Kidney glomerular epithelial cell (primary cell): ENCODE measurements at regions not wholly inside any gene's neighbourhood (a gene's known extent, or its start where the extent isn't known, plus 50 kb on each side); places are given as distances from the start of the nearest gene placed in this dataset.
"Not testable (repeated sequence)": the region's sequence is repeated elsewhere in the genome, so short reads cannot be mapped to it uniquely, and the experiment has no call there.

Source experiments
- DNase-seq: peaks from one replicate; lab custom pipeline; 2025; lab: John Stamatoyannopoulos, UW

GRCh38 chr2:57598551-57598950 is 448.1 kb upstream of the VRK2 start:
- DNase-seq, result no peak

- no peak for DNase-seq
Observed at GRCh38 chr2:57602733-57603132, 443.9 kb upstream of the VRK2 start.

- no peak for DNase-seq
Observed at GRCh38 chr2:57614988-57615387, 431.6 kb upstream of the VRK2 start.

- no peak for DNase-seq
Observed at GRCh38 chr2:57615855-57616556, 430.6 kb upstream of the VRK2 start.

GRCh38 chr2:57617318-57617717 is 429.3 kb upstream of the VRK2 start:
- DNase-seq, result no peak

- DNase-seq, result no peak
Observed at GRCh38 chr2:57621122-57621663, 425.4 kb upstream of the VRK2 start.

GRCh38 chr2:57622009-57622408 is 424.6 kb upstream of the VRK2 start:
- no peak for DNase-seq

GRCh38 chr2:57656198-57656597 is 390.4 kb upstream of the VRK2 start:
- no peak for DNase-seq

GRCh38 chr2:57669570-57669969 is 377.0 kb upstream of the VRK2 start:
- DNase-seq, result no peak

GRCh38 chr2:57674025-57674424 is 372.6 kb upstream of the VRK2 start:
- no peak for DNase-seq

- DNase-seq, result no peak
Observed at GRCh38 chr2:57674743-57675142, 371.9 kb upstream of the VRK2 start.

- no peak for DNase-seq
Observed at GRCh38 chr2:57677296-57677695, 369.3 kb upstream of the VRK2 start.

- DNase-seq, result no peak
Observed at GRCh38 chr2:57681650-57682049, 365.0 kb upstream of the VRK2 start.

GRCh38 chr2:57685032-57685431 is 361.6 kb upstream of the VRK2 start:
- DNase-seq, result no peak

- no peak for DNase-seq
Observed at GRCh38 chr2:57692395-57692794, 354.2 kb upstream of the VRK2 start.

GRCh38 chr2:57693177-57693576 is 353.4 kb upstream of the VRK2 start:
- no peak for DNase-seq

- DNase-seq, result no peak
Observed at GRCh38 chr2:57693965-57694364, 352.6 kb upstream of the VRK2 start.

- DNase-seq, result no peak
Observed at GRCh38 chr2:57696016-57696415, 350.6 kb upstream of the VRK2 start.

GRCh38 chr2:57698392-57698791 is 348.2 kb upstream of the VRK2 start:
- no peak for DNase-seq

GRCh38 chr2:57698935-57699449 is 347.6 kb upstream of the VRK2 start:
- no peak for DNase-seq

- no peak for DNase-seq
Observed at GRCh38 chr2:57701391-57701791, 345.2 kb upstream of the VRK2 start.

GRCh38 chr2:57703407-57703806 is 343.2 kb upstream of the VRK2 start:
- no peak for DNase-seq

- DNase-seq, result not testable (repeated sequence)
Observed at GRCh38 chr2:57707794-57708193, 338.8 kb upstream of the VRK2 start.

GRCh38 chr2:57711991-57712390 is 334.6 kb upstream of the VRK2 start:
- no peak for DNase-seq
